SU-DHL-6 (cell line): ENCODE measurements at regions not wholly inside any gene's neighbourhood (a gene's known extent, or its start where the extent isn't known, plus 50 kb on each side); places are given as distances from the start of the nearest gene placed in this dataset.

ENCODE experiments used
- H2AFZ ChIP-seq: fragments of 200-600 bp; sonication (generic); 2 replicates; pipeline ENCODE4 v1.6.1; 2014; ENCODE audit warnings: low read depth, mild to moderate bottlenecking, moderate library complexity, mixed read lengths, antibody characterized with exemption, low read length; ENCODE audit not compliant: severe bottlenecking
- H3F3A ChIP-seq: fragments of 200-600 bp; shearing (Covaris generic); 2 replicates; pipeline ENCODE4 v1.6.0; 2016; ENCODE audit warnings: antibody characterized with exemption, mild to moderate bottlenecking; ENCODE audit not compliant: insufficient read depth
- H3K27ac ChIP-seq: fragments of 200-600 bp; sonication (generic); 2 replicates; pipeline ENCODE4 v1.5.1; 2016; ENCODE audit warnings: low read depth, mild to moderate bottlenecking, low read length, moderate library complexity, mixed read lengths
- H3K27me3 ChIP-seq: fragments of 200-600 bp; sonication (generic), shearing (Covaris generic); 2 replicates; pipeline ENCODE4 v1.6.0; 2014; ENCODE audit warnings: mild to moderate bottlenecking, low read length
- H3K36me3 ChIP-seq: fragments of 200-600 bp; sonication (generic); 2 replicates; pipeline ENCODE4 v1.6.1; 2014; ENCODE audit warnings: mild to moderate bottlenecking, low read length, mixed read lengths
- H3K4me2 ChIP-seq: fragments of 300-600, 200-600 bp; shearing (Covaris generic), sonication (generic); 2 replicates; pipeline ENCODE4 v1.6.0; 2014; ENCODE audit warnings: low read length, low read depth, mild to moderate bottlenecking; ENCODE audit not compliant: poor library complexity, severe bottlenecking
- H3K4me3 ChIP-seq: fragments of 200-600 bp; sonication (generic); 2 replicates; pipeline ENCODE4 v1.5.1; 2014; ENCODE audit warnings: antibody characterized with exemption, low read length, mild to moderate bottlenecking, mixed read lengths; ENCODE audit not compliant: insufficient read depth, poor library complexity, severe bottlenecking
- H3K79me2 ChIP-seq: fragments of 200-600 bp; sonication (generic); 2 replicates; pipeline ENCODE4 v1.6.1; 2014; ENCODE audit warnings: mild to moderate bottlenecking, low read length, moderate library complexity; ENCODE audit not compliant: insufficient read depth
- H3K9ac ChIP-seq: fragments of 200-600 bp; sonication (generic); 2 replicates; pipeline ENCODE4 v1.7.0; 2014; ENCODE audit warnings: mild to moderate bottlenecking, low read length
- H3K9me2 ChIP-seq: fragments of 200-600 bp; sonication (generic); replicated peaks from 2 replicates; pipeline ENCODE4 v1.6.1; 2014; ENCODE audit warnings: low read length; ENCODE audit not compliant: insufficient read depth
- H3K9me3 ChIP-seq: fragments of 200-600 bp; sonication (generic); 2 replicates; pipeline ENCODE4 v1.6.1; 2014; ENCODE audit warnings: low read length, mixed read lengths; ENCODE audit not compliant: insufficient read depth
- H4K20me1 ChIP-seq: fragments of 200-600 bp; sonication (generic); 2 replicates; pipeline ENCODE4 v1.6.1; 2014; ENCODE audit warnings: low read depth, mild to moderate bottlenecking, antibody characterized with exemption, low read length, moderate library complexity, mixed read lengths
- CTCF ChIP-seq: fragments of 200-600 bp; sonication (generic); IDR thresholded peaks from one replicate; pipeline ENCODE4 v1.5.1; 2017; ENCODE audit warnings: antibody characterized with exemption, mild to moderate bottlenecking, low read length, moderate library complexity; ENCODE audit not compliant: insufficient read depth, poor library complexity, severe bottlenecking
- EZH2phosphoT487 ChIP-seq: fragments of 200-600 bp; sonication (generic), shearing (Covaris generic); conservative IDR thresholded peaks from 2 replicates; pipeline ENCODE4 v1.6.1; 2018; ENCODE audit warnings: mild to moderate bottlenecking, antibody characterized with exemption, low read length, moderate library complexity, mixed read lengths

GRCh38 chr20:18956890-18957289, 143.3 kb downstream of the SCP2D1 start:
- Histone ChIP-seq H3K9me3 (no peaks in the 10 kb centered on the region), H3K9ac (no peak overlapping the region), H3K27ac (no peak overlapping the region), H3K9me2 (no peaks in the 10 kb centered on the region), H3K4me3 (no peak overlapping the region), H3K27me3 (no peaks in the 10 kb centered on the region), H3K4me2 (no peak overlapping the region), H2AFZ (no peak overlapping the region), H3K79me2 (no peaks in the 10 kb centered on the region), H4K20me1 (no peaks in the 10 kb centered on the region), H3K36me3 (no peaks in the 10 kb centered on the region), H3F3A (no peaks in the 10 kb centered on the region)
- no peak for TF ChIP-seq EZH2phosphoT487
- no peak for TF ChIP-seq CTCF

GRCh38 chr20:18957328-18957727, 143.7 kb downstream of the SCP2D1 start:
- no peaks in the 10 kb centered on the region for H3K9me2 ChIP-seq
- H3K4me2 ChIP-seq: no peak overlapping the region
- no peaks in the 10 kb centered on the region for H3K79me2 ChIP-seq
- no peaks in the 10 kb centered on the region for H3F3A ChIP-seq
- no peaks in the 10 kb centered on the region for H3K36me3 ChIP-seq
- H4K20me1 ChIP-seq: no peaks in the 10 kb centered on the region
- H3K9ac ChIP-seq: no peak overlapping the region
- H3K9me3 ChIP-seq: no peaks in the 10 kb centered on the region
- H3K4me3 ChIP-seq: no peak overlapping the region
- H3K27me3 ChIP-seq: no peaks in the 10 kb centered on the region
- no peak overlapping the region for H2AFZ ChIP-seq
- H3K27ac ChIP-seq: no peak overlapping the region
- TF ChIP-seq CTCF (no peak), EZH2phosphoT487 (no peak)

- no peaks in the 10 kb centered on the region for H3K9me3 ChIP-seq
- H3K4me3 ChIP-seq: no peak overlapping the region
- H2AFZ ChIP-seq: no peak overlapping the region
- no peak overlapping the region for H3K9ac ChIP-seq
- H3F3A ChIP-seq: no peaks in the 10 kb centered on the region
- no peak overlapping the region for H3K4me2 ChIP-seq
- no peaks in the 10 kb centered on the region for H3K79me2 ChIP-seq
- no peak for TF ChIP-seq CTCF
- no peak for TF ChIP-seq EZH2phosphoT487
- no peaks in the 10 kb centered on the region for H3K36me3 ChIP-seq
- H3K27me3 ChIP-seq: no peaks in the 10 kb centered on the region
- no peak overlapping the region for H3K27ac ChIP-seq
- no peaks in the 10 kb centered on the region for H3K9me2 ChIP-seq
- H4K20me1 ChIP-seq: no peaks in the 10 kb centered on the region
These were observed 157.5 kb downstream of the SCP2D1 start for GRCh38 chr20:18971121-18971520.
